ENCODE measurements at regions not wholly inside any gene's neighbourhood (a gene's known extent, or its start where the extent isn't known, plus 50 kb on each side); places are given as distances from the start of the nearest gene placed in this dataset.

- TF ChIP-seq CTCF (IDR thresholded peaks at IDR 0.05) (no peak), POLR2A (IDR thresholded peaks at IDR 0.05) (no peak), POLR2AphosphoS5 (IDR thresholded peaks at IDR 0.05) (no peak), EP300 (IDR thresholded peaks at IDR 0.05) (no peak)
Observed at GRCh38 chr20:11808841-11809240, 108.9 kb upstream of the BTBD3 start.
